HUES48 (cell line): ENCODE measurements at regions not wholly inside any gene's neighbourhood (a gene's known extent, or its start where the extent isn't known, plus 50 kb on each side); places are given as distances from the start of the nearest gene placed in this dataset.

Experiments
- H3K27ac ChIP-seq: one replicate; pipeline ENCODE4 v1.7.0; 2013; ENCODE audit warnings: low read depth, low read length, inconsistent platforms
- H3K27me3 ChIP-seq: 2 replicates; pipeline ENCODE4 v1.6.1; 2013; ENCODE audit warnings: mild to moderate bottlenecking, low read length; ENCODE audit not compliant: control insufficient read depth, insufficient read depth
- H3K36me3 ChIP-seq: 2 replicates; pipeline ENCODE4 v1.6.1; 2013; ENCODE audit warnings: low read length; ENCODE audit not compliant: control insufficient read depth, insufficient read depth
- H3K4me1 ChIP-seq: 2 replicates; pipeline ENCODE4 v1.6.1; 2013; ENCODE audit warnings: mild to moderate bottlenecking, low read length; ENCODE audit not compliant: control insufficient read depth, insufficient read depth
- H3K4me3 ChIP-seq: 2 replicates; pipeline ENCODE4 v1.5.1; 2013; ENCODE audit warnings: mild to moderate bottlenecking, low read depth, low read length
- H3K9ac ChIP-seq: 2 replicates; pipeline ENCODE4 v1.6.1; 2013; ENCODE audit warnings: mild to moderate bottlenecking, low read depth, low read length, moderate library complexity
- H3K9me3 ChIP-seq: 2 replicates; pipeline ENCODE4 v1.6.1; 2013; ENCODE audit warnings: low read length; ENCODE audit not compliant: control insufficient read depth, insufficient read depth

DNA sequence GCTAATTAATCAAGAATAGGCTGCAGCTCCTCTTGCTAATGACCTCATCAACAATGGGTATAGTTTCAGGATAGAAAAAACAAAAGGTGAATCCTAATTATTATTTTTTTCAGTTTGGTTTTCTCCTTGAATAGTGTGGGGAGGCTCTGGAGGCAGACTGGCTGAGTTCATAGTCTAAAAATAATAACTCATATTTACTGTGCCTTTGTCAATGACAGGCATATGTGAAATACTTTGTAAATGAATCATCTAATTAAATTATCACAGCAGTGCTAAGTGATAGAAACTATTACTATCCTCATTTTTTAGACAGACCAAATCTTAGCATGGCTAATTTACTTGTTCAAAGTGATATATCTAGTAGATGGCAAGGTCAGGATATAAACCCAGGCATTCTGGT, 1261.0 kb upstream of the SLC10A2 start:
- Histone ChIP-seq H3K9ac (no peak overlapping the region), H3K27me3 (no peaks in the 10 kb centered on the region), H3K4me1 (no peaks in the 10 kb centered on the region), H3K27ac (no peak overlapping the region), H3K4me3 (no peak overlapping the region), H3K9me3 (no peaks in the 10 kb centered on the region), H3K36me3 (no peaks in the 10 kb centered on the region)

GRCh38 chr13:104326523-104326922, 1260.3 kb upstream of the SLC10A2 start:
- no peaks in the 10 kb centered on the region for H3K36me3 ChIP-seq
- H3K4me1 ChIP-seq: no peaks in the 10 kb centered on the region
- H3K27me3 ChIP-seq: no peaks in the 10 kb centered on the region
- no peak overlapping the region for H3K4me3 ChIP-seq
- H3K27ac ChIP-seq: no peak overlapping the region
- no peaks in the 10 kb centered on the region for H3K9me3 ChIP-seq
- H3K9ac ChIP-seq: no peak overlapping the region

GRCh38 chr13:104321756-104322155, 1255.5 kb upstream of the SLC10A2 start:
- no peak overlapping the region for H3K9ac ChIP-seq
- H3K27ac ChIP-seq: no peak overlapping the region
- no peaks in the 10 kb centered on the region for H3K36me3 ChIP-seq
- no peak overlapping the region for H3K4me3 ChIP-seq
- no peaks in the 10 kb centered on the region for H3K4me1 ChIP-seq
- no peaks in the 10 kb centered on the region for H3K27me3 ChIP-seq
- no peaks in the 10 kb centered on the region for H3K9me3 ChIP-seq

GRCh38 chr13:104320446-104320845, 1254.2 kb upstream of the SLC10A2 start:
- no peaks in the 10 kb centered on the region for H3K27me3 ChIP-seq
- H3K9me3 ChIP-seq: no peaks in the 10 kb centered on the region
- no peak overlapping the region for H3K9ac ChIP-seq
- H3K4me1 ChIP-seq: no peaks in the 10 kb centered on the region
- H3K4me3 ChIP-seq: no peak overlapping the region
- H3K36me3 ChIP-seq: no peaks in the 10 kb centered on the region
- H3K27ac ChIP-seq: no peak overlapping the region

DNA sequence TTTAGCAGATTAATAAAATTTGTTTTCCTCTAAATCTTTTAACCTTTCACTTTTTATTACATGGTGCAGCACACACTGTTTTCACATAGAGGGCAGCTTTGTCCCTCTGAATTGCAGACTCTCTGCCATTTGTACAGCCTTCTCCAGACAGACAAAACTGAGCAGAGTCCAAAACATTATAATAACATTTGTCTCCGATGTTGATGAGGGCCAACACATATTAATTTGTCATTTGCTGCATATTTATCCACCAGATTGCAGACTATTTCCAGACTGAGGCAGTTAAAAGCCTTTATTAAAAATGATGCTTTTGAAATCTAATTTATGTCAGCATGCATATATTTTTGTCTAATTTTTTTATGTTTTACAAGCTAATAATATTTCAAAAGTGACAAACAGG, 1251.9 kb upstream of the SLC10A2 start:
- Histone ChIP-seq H3K27ac (no peak overlapping the region), H3K4me3 (no peak overlapping the region), H3K4me1 (no peaks in the 10 kb centered on the region), H3K9ac (no peak overlapping the region), H3K9me3 (peaks cover 9% of the 10 kb centered on the region; the same call in 1 of the 2 replicates), H3K27me3 (no peaks in the 10 kb centered on the region), H3K36me3 (no peaks in the 10 kb centered on the region)

DNA sequence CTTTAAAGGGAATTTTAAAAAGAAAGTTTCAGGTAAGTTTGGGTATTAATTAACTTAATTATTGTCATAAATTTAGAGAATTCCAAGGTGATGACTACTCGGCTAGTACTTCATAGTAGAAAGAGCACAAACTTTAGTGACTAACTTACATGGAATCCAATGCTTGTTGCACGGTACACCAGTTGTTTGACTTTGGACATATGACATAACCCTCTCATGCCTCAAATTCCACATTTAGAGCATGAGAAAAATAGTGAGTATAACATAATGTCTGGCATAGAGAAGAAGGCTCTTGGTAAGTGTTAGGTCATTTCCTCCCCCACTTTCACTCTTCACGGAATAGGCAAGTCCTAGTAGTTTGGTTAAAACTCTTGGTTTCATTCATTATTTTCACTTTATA, 1249.4 kb upstream of the SLC10A2 start:
- H3K27ac ChIP-seq: no peak overlapping the region
- no peak overlapping the region for H3K9ac ChIP-seq
- H3K27me3 ChIP-seq: no peaks in the 10 kb centered on the region
- no peaks in the 10 kb centered on the region for H3K4me1 ChIP-seq
- no peak overlapping the region for H3K4me3 ChIP-seq
- no peaks in the 10 kb centered on the region for H3K36me3 ChIP-seq
- H3K9me3 ChIP-seq: peaks cover 9% of the 10 kb centered on the region; the same call in 1 of the 2 replicates

DNA sequence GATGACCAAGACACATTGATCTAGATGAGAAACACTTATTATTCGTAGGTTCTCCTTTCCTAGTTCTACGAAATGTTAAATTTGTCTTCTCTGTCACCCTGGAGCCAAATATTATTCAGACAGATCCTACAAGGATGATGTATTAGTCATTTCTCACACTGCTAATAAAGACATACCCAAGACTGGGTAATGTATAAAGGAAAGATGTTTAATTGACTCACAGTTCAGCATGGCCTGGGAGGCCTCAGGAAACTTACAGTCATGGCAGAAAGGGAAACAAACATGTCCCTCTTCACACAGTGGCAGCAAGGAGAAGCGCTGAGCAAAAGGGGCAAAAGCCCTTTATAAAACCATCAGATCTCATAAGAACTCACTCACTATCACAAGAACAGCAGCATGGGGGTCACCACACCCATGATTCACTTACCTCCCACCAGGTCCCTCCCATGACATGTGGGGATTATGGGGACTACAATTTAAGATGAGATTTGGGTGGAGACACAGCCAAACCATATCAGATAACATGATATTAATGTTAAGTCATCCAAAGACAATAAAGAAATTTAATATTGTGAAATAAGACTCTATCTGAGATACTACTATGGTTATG, 1248.8 kb upstream of the SLC10A2 start:
- Histone ChIP-seq H3K9me3 (peaks cover 9% of the 10 kb centered on the region; the same call in 1 of the 2 replicates), H3K27ac (no peak overlapping the region), H3K27me3 (no peaks in the 10 kb centered on the region), H3K36me3 (no peaks in the 10 kb centered on the region), H3K9ac (no peak overlapping the region), H3K4me3 (no peak overlapping the region), H3K4me1 (no peaks in the 10 kb centered on the region)

GRCh38 chr13:104314321-104314720, 1248.1 kb upstream of the SLC10A2 start:
- Histone ChIP-seq H3K36me3 (no peaks in the 10 kb centered on the region), H3K4me1 (no peaks in the 10 kb centered on the region), H3K4me3 (no peak overlapping the region), H3K9me3 (peaks cover 9% of the 10 kb centered on the region; the same call in 1 of the 2 replicates), H3K27me3 (no peaks in the 10 kb centered on the region), H3K27ac (no peak overlapping the region), H3K9ac (no peak overlapping the region)

DNA sequence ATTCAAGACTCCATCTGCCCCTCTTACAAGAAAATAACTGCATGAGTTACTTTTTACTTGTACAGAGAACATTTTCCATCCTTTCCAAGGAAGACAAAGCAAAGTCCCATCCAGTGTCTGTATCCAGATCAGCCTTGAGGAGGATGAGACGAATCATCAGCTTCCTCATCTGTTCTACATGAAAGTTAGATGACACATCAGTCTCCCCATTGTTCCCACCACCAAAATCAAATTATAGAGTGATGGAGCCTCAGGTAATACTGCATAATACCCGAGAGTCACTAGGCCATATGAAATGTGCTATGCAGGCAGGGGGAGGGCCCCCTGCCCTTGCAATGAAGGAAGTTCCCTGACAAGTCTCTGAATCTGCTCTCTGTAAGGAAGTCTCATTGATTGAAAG, 1244.6 kb upstream of the SLC10A2 start:
- no peak overlapping the region for H3K9ac ChIP-seq
- peaks cover 9% of the 10 kb centered on the region; the same call in 1 of the 2 replicates for H3K9me3 ChIP-seq
- no peaks in the 10 kb centered on the region for H3K27me3 ChIP-seq
- H3K27ac ChIP-seq: no peak overlapping the region
- H3K4me1 ChIP-seq: no peaks in the 10 kb centered on the region
- H3K4me3 ChIP-seq: no peak overlapping the region
- no peaks in the 10 kb centered on the region for H3K36me3 ChIP-seq

DNA sequence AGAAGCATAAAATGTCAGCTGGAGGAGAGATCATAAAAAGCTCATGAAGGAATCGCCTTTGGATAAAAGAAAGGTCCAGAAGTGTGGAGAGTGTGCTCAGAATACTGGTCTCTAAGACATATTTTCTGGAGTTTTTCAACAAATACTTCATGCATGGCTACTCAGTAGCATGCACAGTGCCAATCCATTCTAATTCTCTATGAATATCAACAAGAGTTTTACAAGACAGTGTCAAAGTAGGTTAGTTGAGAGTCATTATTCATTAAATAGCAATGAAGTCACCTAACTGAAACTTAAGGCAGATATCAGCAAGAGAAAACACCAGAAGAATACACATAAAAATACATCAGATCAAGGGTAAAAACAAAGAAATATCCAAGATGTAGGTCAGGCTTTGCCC, 1243.2 kb upstream of the SLC10A2 start:
- no peak overlapping the region for H3K27ac ChIP-seq

GRCh38 chr13:104301171-104301975, 1235.2 kb upstream of the SLC10A2 start:
- no peaks in the 10 kb centered on the region for H3K36me3 ChIP-seq
- H3K27me3 ChIP-seq: no peaks in the 10 kb centered on the region
- H3K9me3 ChIP-seq: no peaks in the 10 kb centered on the region
- no peak overlapping the region for H3K9ac ChIP-seq
- H3K4me3 ChIP-seq: no peak overlapping the region
- no peak overlapping the region for H3K27ac ChIP-seq
- no peaks in the 10 kb centered on the region for H3K4me1 ChIP-seq

More for the DNA sequence above, 1243.2 kb upstream of the SLC10A2 start:
- H3K4me3 ChIP-seq: no peak overlapping the region
- H3K36me3 ChIP-seq: no peaks in the 10 kb centered on the region
- no peaks in the 10 kb centered on the region for H3K4me1 ChIP-seq
- no peak overlapping the region for H3K9ac ChIP-seq
- H3K27me3 ChIP-seq: no peaks in the 10 kb centered on the region
- H3K9me3 ChIP-seq: peaks cover 9% of the 10 kb centered on the region; the same call in 1 of the 2 replicates
